BJ (cell line): ENCODE measurements at regions not wholly inside any gene's neighbourhood (a gene's known extent, or its start where the extent isn't known, plus 50 kb on each side); places are given as distances from the start of the nearest gene placed in this dataset.

Experiments
- CTCF ChIA-PET: fragments of 350-600 bp; formaldehyde crosslinking; extraction: SDS; loops from one replicate; lab custom pipeline; 2021; ENCODE audit warnings: antibody characterized with exemption, inconsistent platforms; lab: Yijun Ruan, JAX
- POLR2A ChIA-PET: fragments of 300-600 bp; sonication (Branson Sonifier 250); formaldehyde crosslinking; extraction: SDS; loops from one replicate; lab custom pipeline; 2021; ENCODE audit warnings: antibody characterized with exemption; lab: Charles Lee
- DNase-seq: peaks from one replicate; pipeline ENCODE4 v3.0.0-alpha.2; 2011; ENCODE audit warnings: low read depth
- H3K27me3 ChIP-seq: 2 replicates; pipeline ENCODE4 v1.6.0; 2011; ENCODE audit warnings: low read length; ENCODE audit not compliant: control insufficient read depth, insufficient read depth
- H3K36me3 ChIP-seq: 2 replicates; pipeline ENCODE4 v1.5.1; 2011; ENCODE audit warnings: low read length; ENCODE audit not compliant: control insufficient read depth, insufficient read depth
- H3K4me3 ChIP-seq: 2 replicates; pipeline ENCODE4 v1.5.1; 2011; ENCODE audit warnings: low read depth, mild to moderate bottlenecking, control low read depth, low read length
- TF ChIP-seq, protein P1 (sequence below): IDR thresholded peaks from 2 replicates; pipeline ENCODE4 v1.5.1; 2011; ENCODE audit warnings: low read depth, mild to moderate bottlenecking, control low read depth, inconsistent platforms, low read length, moderate library complexity; ENCODE audit not compliant: insufficient read depth

DNA sequence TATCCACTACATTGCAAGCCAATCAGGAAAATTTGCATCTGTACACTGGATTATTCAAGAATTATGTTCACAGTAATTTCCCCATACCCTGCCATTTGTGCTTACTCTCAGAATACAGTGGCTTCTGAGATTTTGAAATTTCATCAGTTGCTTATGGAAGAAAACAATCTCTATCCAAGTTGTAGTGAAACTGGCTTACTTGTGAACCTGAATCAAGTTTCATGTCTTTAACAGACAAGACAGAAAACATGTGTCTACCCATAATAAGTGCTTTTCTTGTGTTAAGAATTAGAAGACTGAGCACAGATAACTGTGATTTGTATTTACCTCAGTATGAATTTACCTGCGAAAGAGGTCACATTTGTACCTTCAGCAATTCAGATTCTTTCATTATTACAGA is 672.7 kb upstream of the ADGRL2 start:
- ChIA-PET POLR2A (no interaction called here), CTCF (interaction anchor here (2.2 to 2.4 kb wide), 2 partner anchors 14 to 15 kb away, joined by 6 to 8 read pairs; no protein-coding TSS in a partner anchor)
- Histone ChIP-seq H3K36me3 (no peaks in the 10 kb centered on the region), H3K4me3 (no peak overlapping the region), H3K27me3 (no peaks in the 10 kb centered on the region)
- no peak for DNase-seq
- TF ChIP-seq, protein P1, sequence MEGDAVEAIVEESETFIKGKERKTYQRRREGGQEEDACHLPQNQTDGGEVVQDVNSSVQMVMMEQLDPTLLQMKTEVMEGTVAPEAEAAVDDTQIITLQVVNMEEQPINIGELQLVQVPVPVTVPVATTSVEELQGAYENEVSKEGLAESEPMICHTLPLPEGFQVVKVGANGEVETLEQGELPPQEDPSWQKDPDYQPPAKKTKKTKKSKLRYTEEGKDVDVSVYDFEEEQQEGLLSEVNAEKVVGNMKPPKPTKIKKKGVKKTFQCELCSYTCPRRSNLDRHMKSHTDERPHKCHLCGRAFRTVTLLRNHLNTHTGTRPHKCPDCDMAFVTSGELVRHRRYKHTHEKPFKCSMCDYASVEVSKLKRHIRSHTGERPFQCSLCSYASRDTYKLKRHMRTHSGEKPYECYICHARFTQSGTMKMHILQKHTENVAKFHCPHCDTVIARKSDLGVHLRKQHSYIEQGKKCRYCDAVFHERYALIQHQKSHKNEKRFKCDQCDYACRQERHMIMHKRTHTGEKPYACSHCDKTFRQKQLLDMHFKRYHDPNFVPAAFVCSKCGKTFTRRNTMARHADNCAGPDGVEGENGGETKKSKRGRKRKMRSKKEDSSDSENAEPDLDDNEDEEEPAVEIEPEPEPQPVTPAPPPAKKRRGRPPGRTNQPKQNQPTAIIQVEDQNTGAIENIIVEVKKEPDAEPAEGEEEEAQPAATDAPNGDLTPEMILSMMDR: no peak

DNA sequence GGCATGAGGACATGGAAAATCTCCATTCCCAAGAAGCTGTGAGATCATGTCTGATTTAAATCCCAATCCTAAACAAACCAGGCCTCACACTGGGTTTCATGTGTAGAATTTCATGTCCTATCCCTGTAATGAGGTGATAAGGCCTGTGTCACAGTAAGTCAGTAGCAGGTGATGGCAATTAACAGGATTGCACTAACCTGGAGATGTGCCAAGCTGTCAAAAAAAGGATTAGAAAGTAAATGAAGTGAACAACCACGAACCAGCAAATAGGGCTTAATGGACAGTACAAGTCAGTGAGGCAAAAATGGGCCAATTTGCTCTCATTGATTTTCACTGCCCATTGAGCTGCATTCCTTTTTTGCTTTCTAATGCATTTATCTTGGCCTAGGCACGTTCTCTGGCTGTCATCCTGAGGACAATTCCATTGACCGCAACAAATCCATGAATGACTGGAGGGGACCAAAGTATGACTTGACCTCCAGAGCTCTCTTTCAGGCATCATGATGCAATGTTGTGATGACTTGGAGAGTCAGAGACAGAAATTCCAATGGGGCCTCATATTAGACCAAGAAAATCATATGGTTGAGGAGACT is 673.6 kb upstream of the ADGRL2 start:
- no peak overlapping the region for H3K4me3 ChIP-seq
- ChIA-PET CTCF (interaction anchor here (0.9 to 2.2 kb wide), 3 partner anchors 8 to 15 kb away, joined by 3 to 6 read pairs (median 3); no protein-coding TSS in a partner anchor), POLR2A (no interaction called here)
- no peak for DNase-seq
- no peaks in the 10 kb centered on the region for H3K36me3 ChIP-seq
- no peaks in the 10 kb centered on the region for H3K27me3 ChIP-seq
- TF ChIP-seq, protein P1: no peak

DNA sequence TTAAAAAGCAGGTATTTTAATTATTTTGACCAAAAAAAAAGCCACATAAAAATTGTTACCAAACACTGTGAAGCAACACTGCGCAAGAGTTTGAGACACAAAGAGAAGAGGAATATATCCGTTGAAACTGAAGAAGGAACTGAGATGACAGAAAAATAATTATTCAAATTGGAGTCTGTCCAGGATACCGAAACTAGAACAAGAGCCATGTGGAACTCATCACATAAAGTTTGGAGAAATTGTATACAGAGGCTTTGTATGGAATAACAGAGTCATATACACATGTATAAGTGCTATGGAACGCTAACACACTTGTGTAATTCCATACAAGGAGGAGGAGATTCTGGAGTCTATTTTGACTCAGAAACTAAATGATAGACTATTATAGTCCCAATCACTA is 675.1 kb upstream of the ADGRL2 start:
- Histone ChIP-seq H3K36me3 (no peaks in the 10 kb centered on the region), H3K27me3 (no peaks in the 10 kb centered on the region), H3K4me3 (no peak overlapping the region)
- ChIA-PET CTCF (no interaction called here), POLR2A (no interaction called here)
- TF ChIP-seq, protein P1: no peak
- DNase-seq: no peak

DNA sequence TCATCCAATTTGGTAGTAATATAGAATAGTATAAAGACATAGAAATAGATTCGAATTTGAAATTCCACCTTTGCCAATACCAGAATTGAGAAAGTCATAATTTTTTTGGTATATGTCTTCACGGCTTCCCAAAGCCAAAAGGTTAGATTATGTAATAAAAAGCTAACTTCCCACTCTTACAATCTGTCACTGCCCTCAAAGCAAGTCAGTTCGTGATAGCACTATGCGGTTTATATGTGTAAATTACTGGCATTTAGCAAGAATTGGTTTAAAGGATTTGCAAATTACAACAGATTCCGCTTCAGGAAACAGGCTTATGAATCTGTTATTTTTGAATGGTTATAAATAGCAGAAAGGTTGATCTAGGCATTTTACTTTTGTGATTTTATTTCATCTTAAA is 679.4 kb upstream of the ADGRL2 start:
- TF ChIP-seq, protein P1: no peak
- Histone ChIP-seq H3K27me3 (no peaks in the 10 kb centered on the region), H3K36me3 (no peaks in the 10 kb centered on the region), H3K4me3 (no peak overlapping the region)
- CTCF ChIA-PET: interaction anchor here (1.0 kb wide), 1 partner anchor 47 kb away, joined by 5 read pairs; no protein-coding TSS in a partner anchor
- POLR2A ChIA-PET: no interaction called here
- DNase-seq: no peak

DNA sequence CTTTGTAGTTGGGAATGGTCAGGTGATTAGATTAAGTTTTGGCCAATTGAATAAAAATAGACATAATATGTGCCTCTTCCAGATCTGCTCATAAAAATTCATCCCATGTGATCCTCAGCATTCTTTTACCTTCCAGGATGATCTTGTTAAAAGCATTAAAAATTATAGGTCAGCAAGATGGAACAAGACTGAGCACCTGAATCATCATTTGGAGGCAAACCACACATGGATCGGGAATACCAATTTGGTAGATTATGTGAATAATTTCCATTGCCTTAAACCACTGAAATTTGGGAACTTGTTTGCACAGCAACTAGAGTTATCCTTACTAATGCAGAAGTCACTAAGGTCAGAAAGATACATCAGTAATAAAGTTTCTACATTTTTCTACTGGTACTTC is 681.4 kb upstream of the ADGRL2 start:
- no peak for DNase-seq
- ChIA-PET CTCF (interaction anchor here (0.7 kb wide), 1 partner anchor 28 kb away, joined by 3 read pairs; no protein-coding TSS in a partner anchor), POLR2A (no interaction called here)
- no peaks in the 10 kb centered on the region for H3K36me3 ChIP-seq
- no peak overlapping the region for H3K4me3 ChIP-seq
- TF ChIP-seq, protein P1: no peak
- no peaks in the 10 kb centered on the region for H3K27me3 ChIP-seq
